CD4-positive, alpha-beta memory T cell (primary cell): ENCODE measurements at regions not wholly inside any gene's neighbourhood (a gene's known extent, or its start where the extent isn't known, plus 50 kb on each side); places are given as distances from the start of the nearest gene placed in this dataset.

Source experiments
- CTCF ChIA-PET: fragments of 350-600 bp; sonication (Branson Sonifier 250); formaldehyde crosslinking; loops from one replicate; lab custom pipeline; 2021; ENCODE audit warnings: inconsistent platforms; ENCODE audit not compliant: partially characterized antibody; lab: Charles Lee
- POLR2A ChIA-PET: fragments of 350-600 bp; sonication (Branson Sonifier 250); formaldehyde crosslinking; loops from one replicate; lab custom pipeline; 2021; ENCODE audit not compliant: partially characterized antibody; lab: Charles Lee
- DNase-seq, 5 donors: peaks; one replicate each; pipeline versions ENCODE4 v3.0.0 to v3.0.0-alpha.2; 2020 to 2022; ENCODE audit warnings: mixed read lengths in 1 of 5
- H3K27ac ChIP-seq: one replicate; pipeline ENCODE4 v1.7.0; 2013; ENCODE audit warnings: low read depth, low read length
- H3K27me3 ChIP-seq: 2 replicates; pipeline ENCODE4 v1.7.0; 2013; ENCODE audit warnings: mild to moderate bottlenecking, low read length, moderate library complexity; ENCODE audit not compliant: insufficient read depth
- H3K36me3 ChIP-seq: 2 replicates; pipeline ENCODE4 v1.7.0; 2013; ENCODE audit warnings: mild to moderate bottlenecking, low read length, moderate library complexity; ENCODE audit not compliant: insufficient read depth
- H3K4me1 ChIP-seq: 2 replicates; pipeline ENCODE4 v1.7.0; 2013; ENCODE audit warnings: mild to moderate bottlenecking, low read length, moderate library complexity; ENCODE audit not compliant: insufficient read depth
- H3K4me3 ChIP-seq, 2 donors: one replicate each; pipeline ENCODE4 v1.7.0; 2013; ENCODE audit warnings: low read length in 2 of 2, mild to moderate bottlenecking in 1 of 2
- H3K9me3 ChIP-seq, 2 donors: one replicate each; pipeline ENCODE4 v1.7.0; 2013; ENCODE audit warnings: low read length in 2 of 2, control low read depth in 1 of 2; ENCODE audit not compliant: control insufficient read depth in 1 of 2
- H3K27ac Mint-ChIP-seq, 7 donors: one replicate each; pipeline ENCODE4 v1.8.0; 2020 to 2021; ENCODE audit warnings: mixed read lengths in 7 of 7, mild to moderate bottlenecking in 6 of 7, inconsistent platforms in 3 of 7, moderate library complexity in 3 of 7
- H3K27me3 Mint-ChIP-seq, 2 donors: one replicate each; pipeline ENCODE4 v1.8.0; 2020 to 2021; ENCODE audit warnings: mixed read lengths in 2 of 2
- H3K36me3 Mint-ChIP-seq, 2 donors: one replicate each; pipeline ENCODE4 v1.8.0; 2020 to 2021; ENCODE audit warnings: mixed read lengths in 2 of 2, inconsistent platforms in 1 of 2, mild to moderate bottlenecking in 1 of 2
- H3K4me1 Mint-ChIP-seq, 4 donors: one replicate each; pipeline ENCODE4 v1.8.0; 2020 to 2021; ENCODE audit warnings: mixed read lengths in 4 of 4, mild to moderate bottlenecking in 1 of 4
- H3K4me3 Mint-ChIP-seq, 8 donors: one replicate each; pipeline ENCODE4 v1.8.0; 2020 to 2021; ENCODE audit warnings: mixed read lengths in 8 of 8, mild to moderate bottlenecking in 7 of 8, moderate library complexity in 6 of 8, inconsistent platforms in 3 of 8
- H3K9me3 Mint-ChIP-seq, 8 donors: one replicate each; pipeline ENCODE4 v1.8.0; 2020 to 2021; ENCODE audit warnings: mixed read lengths in 8 of 8, mild to moderate bottlenecking in 5 of 8, inconsistent platforms in 3 of 8, moderate library complexity in 1 of 8
- intact Hi-C: fragments of 100-400 bp; cut with micrococcal nuclease; formaldehyde crosslinking; loops from one replicate; pipeline ENCODE4 v1.15.1; 2023

DNA sequence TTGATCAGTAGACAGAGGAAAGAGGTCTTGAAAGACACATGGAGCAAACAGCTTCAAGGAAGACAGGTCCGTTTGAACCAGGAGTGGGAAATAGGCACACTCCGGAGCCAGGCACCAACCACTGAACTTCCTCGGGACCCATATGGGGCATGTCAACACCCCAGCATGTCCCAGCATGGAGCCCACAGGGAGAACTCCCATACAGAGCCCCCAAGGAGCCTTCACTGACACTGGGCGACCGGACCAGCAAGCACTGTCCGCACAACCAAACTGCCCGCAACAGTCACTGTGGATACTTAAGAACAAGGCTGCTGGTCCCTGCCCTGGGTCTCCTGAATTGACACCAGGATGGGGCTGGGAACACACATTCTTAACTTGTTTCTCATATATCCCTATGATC is 286.2 kb upstream of the SALL3 start:
- intact Hi-C loops: no loop called here
- POLR2A ChIA-PET: no interaction called here
- Mint-ChIP-seq H3K9me3 (no peaks in the 10 kb centered on the region), H3K36me3 (no peaks in the 10 kb centered on the region), H3K27ac (no peak overlapping the region), H3K4me3 (no peak overlapping the region), H3K27me3 (peaks cover 0 to 1% of the 10 kb centered on the region in 2 donors), H3K4me1 (no peaks in the 10 kb centered on the region)
- no peaks in the 10 kb centered on the region for H3K27me3 ChIP-seq
- H3K27ac ChIP-seq: no peak overlapping the region
- no peaks in the 10 kb centered on the region for H3K4me1 ChIP-seq
- CTCF ChIA-PET: no interaction called here
- H3K4me3 ChIP-seq: no peak overlapping the region
- no peaks in the 10 kb centered on the region for H3K36me3 ChIP-seq
- no peaks in the 10 kb centered on the region for H3K9me3 ChIP-seq
- DNase-seq: no peak

- H3K27ac ChIP-seq: no peak overlapping the region
- no peak overlapping the region for H3K4me3 ChIP-seq
- DNase-seq: no peak
- Mint-ChIP-seq H3K9me3 (peaks cover 0 to 2% (median 0%) of the 10 kb centered on the region in 8 donors), H3K27me3 (peaks cover 0 to 1% of the 10 kb centered on the region in 2 donors), H3K4me1 (no peaks in the 10 kb centered on the region), H3K27ac (no peak overlapping the region), H3K4me3 (no peak overlapping the region), H3K36me3 (no peaks in the 10 kb centered on the region)
- intact Hi-C loops: no loop called here
- H3K36me3 ChIP-seq: no peaks in the 10 kb centered on the region
- no peaks in the 10 kb centered on the region for H3K27me3 ChIP-seq
- ChIA-PET CTCF (no interaction called here), POLR2A (no interaction called here)
- H3K9me3 ChIP-seq: no peaks in the 10 kb centered on the region
- H3K4me1 ChIP-seq: no peaks in the 10 kb centered on the region
Measured at GRCh38 chr18:78696698-78697435, 282.8 kb upstream of the SALL3 start.

- intact Hi-C loops: no loop called here
Measured at GRCh38 chr18:78697446-78697845, 282.2 kb upstream of the SALL3 start.

GRCh38 chr18:78698914-78699313 is 280.7 kb upstream of the SALL3 start:
- no peak overlapping the region for H3K4me3 Mint-ChIP-seq
- Histone ChIP-seq H3K36me3 (no peaks in the 10 kb centered on the region), H3K9me3 (no peaks in the 10 kb centered on the region), H3K4me3 (no peak overlapping the region), H3K27me3 (no peaks in the 10 kb centered on the region), H3K27ac (no peak overlapping the region), H3K4me1 (no peaks in the 10 kb centered on the region)
- H3K27me3 Mint-ChIP-seq: peaks cover 0 to 1% of the 10 kb centered on the region in 2 donors
- peaks cover 0 to 6% (median 0%) of the 10 kb centered on the region in 8 donors for H3K9me3 Mint-ChIP-seq
- ChIA-PET CTCF (no interaction called here), POLR2A (no interaction called here)
- no peaks in the 10 kb centered on the region for H3K36me3 Mint-ChIP-seq
- no peak overlapping the region for H3K27ac Mint-ChIP-seq
- DNase-seq: no peak
- intact Hi-C loops: no loop called here
- H3K4me1 Mint-ChIP-seq: no peaks in the 10 kb centered on the region

More at GRCh38 chr18:78697446-78697845, 282.2 kb upstream of the SALL3 start:
- Histone ChIP-seq H3K27me3 (no peaks in the 10 kb centered on the region), H3K36me3 (no peaks in the 10 kb centered on the region), H3K4me1 (no peaks in the 10 kb centered on the region), H3K4me3 (no peak overlapping the region), H3K27ac (no peak overlapping the region), H3K9me3 (no peaks in the 10 kb centered on the region)
- Mint-ChIP-seq H3K4me1 (no peaks in the 10 kb centered on the region), H3K27me3 (peaks cover 0 to 1% of the 10 kb centered on the region in 2 donors), H3K9me3 (peaks cover 0 to 2% (median 0%) of the 10 kb centered on the region in 8 donors), H3K36me3 (no peaks in the 10 kb centered on the region), H3K27ac (no peak overlapping the region), H3K4me3 (no peak overlapping the region)
- no peak for DNase-seq
- POLR2A ChIA-PET: no interaction called here
- CTCF ChIA-PET: no interaction called here

DNA sequence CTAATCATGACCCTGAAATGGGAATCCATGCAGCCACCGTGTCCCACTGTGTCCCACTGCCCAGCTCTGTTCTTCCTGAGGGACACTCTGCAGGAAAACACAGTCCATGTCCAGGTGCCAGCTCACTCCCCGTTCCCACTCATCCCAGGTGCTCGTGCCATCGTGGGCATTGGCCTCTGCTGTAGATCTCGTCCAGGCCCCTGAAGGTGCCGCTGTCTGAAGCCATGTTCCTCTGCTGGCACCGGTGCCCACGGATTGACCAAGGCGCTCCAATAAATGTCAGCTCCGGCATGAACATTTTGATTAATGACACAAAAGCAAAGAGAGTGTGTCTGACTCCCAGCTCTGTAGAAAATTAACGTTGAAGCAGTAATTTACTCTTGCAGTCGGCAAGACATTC is 280.1 kb upstream of the SALL3 start:
- intact Hi-C loops: no loop called here
- Mint-ChIP-seq H3K4me3 (no peak overlapping the region), H3K27me3 (peaks cover under 1 to 1% of the 10 kb centered on the region in 2 donors), H3K27ac (no peak overlapping the region), H3K36me3 (no peaks in the 10 kb centered on the region), H3K9me3 (peaks cover 0 to 9% (median 0%) of the 10 kb centered on the region in 8 donors), H3K4me1 (no peaks in the 10 kb centered on the region)
- H3K4me1 ChIP-seq: no peaks in the 10 kb centered on the region
- no peaks in the 10 kb centered on the region for H3K27me3 ChIP-seq
- no peaks in the 10 kb centered on the region for H3K36me3 ChIP-seq
- H3K4me3 ChIP-seq: no peak overlapping the region
- DNase-seq: no peak
- CTCF ChIA-PET: no interaction called here
- POLR2A ChIA-PET: no interaction called here
- H3K27ac ChIP-seq: no peak overlapping the region
- H3K9me3 ChIP-seq: no peaks in the 10 kb centered on the region

GRCh38 chr18:78701771-78702396 is 277.7 kb upstream of the SALL3 start:
- ChIA-PET POLR2A (no interaction called here), CTCF (interaction anchor here (0.7 kb wide), 1 partner anchor 38 kb away, joined by 3 read pairs; no protein-coding TSS in a partner anchor)
- Mint-ChIP-seq H3K4me3 (no peak overlapping the region), H3K27me3 (peaks cover 1 to 2% of the 10 kb centered on the region in 2 donors), H3K9me3 (peaks cover 0 to 14% (median 2%) of the 10 kb centered on the region in 8 donors), H3K27ac (no peak overlapping the region), H3K36me3 (no peaks in the 10 kb centered on the region), H3K4me1 (no peaks in the 10 kb centered on the region)
- Histone ChIP-seq H3K27ac (no peak overlapping the region), H3K4me3 (no peak overlapping the region), H3K36me3 (no peaks in the 10 kb centered on the region), H3K9me3 (no peaks in the 10 kb centered on the region), H3K4me1 (no peaks in the 10 kb centered on the region), H3K27me3 (no peaks in the 10 kb centered on the region)
- intact Hi-C loops: no loop called here
- DNase-seq: no peak

DNA sequence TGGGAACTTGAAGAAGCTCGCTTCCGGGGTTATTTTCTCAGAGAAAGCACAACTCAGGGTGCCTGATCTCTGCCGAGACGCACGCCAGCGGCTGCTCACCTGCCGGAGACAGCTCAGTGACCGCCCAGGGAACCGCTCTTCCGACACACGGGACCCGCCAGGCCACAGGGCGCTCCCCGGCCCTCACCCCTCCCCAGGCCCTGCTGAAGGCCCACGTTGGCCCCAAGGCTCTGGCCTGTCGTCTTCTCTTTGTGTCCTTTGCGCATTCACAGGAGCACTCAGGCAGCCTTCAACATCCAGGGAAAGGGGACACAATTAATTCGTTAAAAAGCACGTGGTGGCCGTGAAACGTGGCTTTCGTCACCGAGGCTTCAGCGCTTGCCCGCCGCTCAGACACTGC is 276.3 kb upstream of the SALL3 start:
- DNase-seq: no peak
- ChIA-PET POLR2A (no interaction called here), CTCF (no interaction called here)
- intact Hi-C loops: no loop called here
- Mint-ChIP-seq H3K27me3 (peaks cover under 1 to 2% of the 10 kb centered on the region in 2 donors), H3K27ac (no peak overlapping the region), H3K4me3 (no peak overlapping the region), H3K9me3 (peaks cover 2 to 21% (median 10%) of the 10 kb centered on the region in 8 donors), H3K4me1 (no peaks in the 10 kb centered on the region), H3K36me3 (no peaks in the 10 kb centered on the region)
- Histone ChIP-seq H3K4me1 (no peaks in the 10 kb centered on the region), H3K27ac (no peak overlapping the region), H3K9me3 (no peaks in the 10 kb centered on the region), H3K36me3 (no peaks in the 10 kb centered on the region), H3K27me3 (no peaks in the 10 kb centered on the region), H3K4me3 (no peak overlapping the region)
